SK-N-SH (cell line): ENCODE measurements at regions not wholly inside any gene's neighbourhood (a gene's known extent, or its start where the extent isn't known, plus 50 kb on each side); places are given as distances from the start of the nearest gene placed in this dataset.

ENCODE experiments used
- RAD21 ChIP-seq: IDR thresholded peaks from 2 replicates; pipeline ENCODE4 v1.6.1; 2012; ENCODE audit warnings: mild to moderate bottlenecking, low read length
- TAF1 ChIP-seq: IDR thresholded peaks from 2 replicates; pipeline ENCODE4 v1.6.1; 2012; ENCODE audit warnings: low read depth, mild to moderate bottlenecking, low read length, moderate library complexity, borderline replicate concordance
- TF ChIP-seq, protein P1 (sequence below): fragments of 200-600 bp; sonication (generic); IDR thresholded peaks from 2 replicates; pipeline ENCODE4 v1.6.1; 2017; ENCODE audit warnings: antibody characterized with exemption, mild to moderate bottlenecking, moderate library complexity
- TF ChIP-seq, protein P2 (sequence below): fragments of 150-350 bp; IDR thresholded peaks from 2 replicates; pipeline ENCODE4 v1.6.1; 2017; ENCODE audit warnings: antibody characterized with exemption, low read length, low read depth, borderline replicate concordance

DNA sequence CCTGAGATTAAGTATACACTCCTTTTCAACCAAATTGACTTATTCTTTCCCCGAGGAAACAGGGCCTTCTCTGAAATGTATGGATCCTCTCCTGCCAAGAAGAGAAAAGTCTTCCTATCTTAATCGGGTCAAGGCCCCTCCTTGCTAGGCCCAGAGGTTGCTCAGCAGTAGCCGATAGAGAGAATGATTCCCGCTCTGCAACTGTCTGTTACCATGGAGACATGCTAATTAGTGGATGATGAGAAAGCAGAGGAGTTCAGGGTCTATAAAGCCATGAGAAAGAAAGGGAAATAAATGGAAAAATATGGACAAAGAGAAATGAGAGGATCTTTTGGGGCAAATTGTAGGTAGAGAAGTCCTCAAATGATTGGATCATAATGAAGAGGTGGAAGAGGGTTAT is 103.5 kb downstream of the POU4F1 start:
- TF ChIP-seq, protein P1, sequence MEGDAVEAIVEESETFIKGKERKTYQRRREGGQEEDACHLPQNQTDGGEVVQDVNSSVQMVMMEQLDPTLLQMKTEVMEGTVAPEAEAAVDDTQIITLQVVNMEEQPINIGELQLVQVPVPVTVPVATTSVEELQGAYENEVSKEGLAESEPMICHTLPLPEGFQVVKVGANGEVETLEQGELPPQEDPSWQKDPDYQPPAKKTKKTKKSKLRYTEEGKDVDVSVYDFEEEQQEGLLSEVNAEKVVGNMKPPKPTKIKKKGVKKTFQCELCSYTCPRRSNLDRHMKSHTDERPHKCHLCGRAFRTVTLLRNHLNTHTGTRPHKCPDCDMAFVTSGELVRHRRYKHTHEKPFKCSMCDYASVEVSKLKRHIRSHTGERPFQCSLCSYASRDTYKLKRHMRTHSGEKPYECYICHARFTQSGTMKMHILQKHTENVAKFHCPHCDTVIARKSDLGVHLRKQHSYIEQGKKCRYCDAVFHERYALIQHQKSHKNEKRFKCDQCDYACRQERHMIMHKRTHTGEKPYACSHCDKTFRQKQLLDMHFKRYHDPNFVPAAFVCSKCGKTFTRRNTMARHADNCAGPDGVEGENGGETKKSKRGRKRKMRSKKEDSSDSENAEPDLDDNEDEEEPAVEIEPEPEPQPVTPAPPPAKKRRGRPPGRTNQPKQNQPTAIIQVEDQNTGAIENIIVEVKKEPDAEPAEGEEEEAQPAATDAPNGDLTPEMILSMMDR: no peak
- TF ChIP-seq RAD21 (no peak), TAF1 (no peak)
- TF ChIP-seq, protein P2, sequence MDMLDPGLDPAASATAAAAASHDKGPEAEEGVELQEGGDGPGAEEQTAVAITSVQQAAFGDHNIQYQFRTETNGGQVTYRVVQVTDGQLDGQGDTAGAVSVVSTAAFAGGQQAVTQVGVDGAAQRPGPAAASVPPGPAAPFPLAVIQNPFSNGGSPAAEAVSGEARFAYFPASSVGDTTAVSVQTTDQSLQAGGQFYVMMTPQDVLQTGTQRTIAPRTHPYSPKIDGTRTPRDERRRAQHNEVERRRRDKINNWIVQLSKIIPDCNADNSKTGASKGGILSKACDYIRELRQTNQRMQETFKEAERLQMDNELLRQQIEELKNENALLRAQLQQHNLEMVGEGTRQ: no peak
